ENCODE measurements at regions not wholly inside any gene's neighbourhood (a gene's known extent, or its start where the extent isn't known, plus 50 kb on each side); places are given as distances from the start of the nearest gene placed in this dataset.

GRCh38 chr22:49093192-49093880, 734.3 kb downstream of the BRD1 start:
- DNase-seq: no peak

GRCh38 chr22:49092716-49093115, 735.0 kb downstream of the BRD1 start:
- no peak for DNase-seq

- DNase-seq: no peak
Observed at GRCh38 chr22:49091917-49092545, 735.6 kb downstream of the BRD1 start.

- DNase-seq: no peak
Observed at GRCh38 chr22:49091451-49091850, 736.2 kb downstream of the BRD1 start.

GRCh38 chr22:49090853-49091135, 736.9 kb downstream of the BRD1 start:
- no peak for DNase-seq

GRCh38 chr22:49090061-49090852, 737.4 kb downstream of the BRD1 start:
- DNase-seq: no peak

- DNase-seq: no peak
Observed at GRCh38 chr22:49088801-49089791, 738.6 kb downstream of the BRD1 start.

- no peak for DNase-seq
Observed at GRCh38 chr22:49087716-49088601, 739.7 kb downstream of the BRD1 start.

GRCh38 chr22:49087198-49087597, 740.5 kb downstream of the BRD1 start:
- no peak for DNase-seq

GRCh38 chr22:49086606-49087157, 741.0 kb downstream of the BRD1 start:
- no peak for DNase-seq

- no peak for DNase-seq
Observed at GRCh38 chr22:49086181-49086580, 741.5 kb downstream of the BRD1 start.

GRCh38 chr22:49084206-49084605, 743.5 kb downstream of the BRD1 start:
- no peak for DNase-seq

- DNase-seq: no peak
Observed at GRCh38 chr22:49083607-49084006, 744.1 kb downstream of the BRD1 start.

GRCh38 chr22:49082451-49082850, 745.2 kb downstream of the BRD1 start:
- no peak for DNase-seq

GRCh38 chr22:49081926-49082325, 745.7 kb downstream of the BRD1 start:
- no peak for DNase-seq

GRCh38 chr22:49081261-49081666, 746.4 kb downstream of the BRD1 start:
- DNase-seq: no peak

GRCh38 chr22:49080631-49081030, 747.0 kb downstream of the BRD1 start:
- no peak for DNase-seq

GRCh38 chr22:49079743-49080500, 747.8 kb downstream of the BRD1 start:
- DNase-seq: no peak

- no peak for DNase-seq
Observed at GRCh38 chr22:49079027-49079725, 748.5 kb downstream of the BRD1 start.

GRCh38 chr22:49078076-49078710, 749.5 kb downstream of the BRD1 start:
- no peak for DNase-seq

Data from activated CD4-positive, alpha-beta T cell treated with anti-CD3 and anti-CD28 coated beads for 1 hour (primary cell).